ENCODE measurements at regions not wholly inside any gene's neighbourhood (a gene's known extent, or its start where the extent isn't known, plus 50 kb on each side); places are given as distances from the start of the nearest gene placed in this dataset.

DNA sequence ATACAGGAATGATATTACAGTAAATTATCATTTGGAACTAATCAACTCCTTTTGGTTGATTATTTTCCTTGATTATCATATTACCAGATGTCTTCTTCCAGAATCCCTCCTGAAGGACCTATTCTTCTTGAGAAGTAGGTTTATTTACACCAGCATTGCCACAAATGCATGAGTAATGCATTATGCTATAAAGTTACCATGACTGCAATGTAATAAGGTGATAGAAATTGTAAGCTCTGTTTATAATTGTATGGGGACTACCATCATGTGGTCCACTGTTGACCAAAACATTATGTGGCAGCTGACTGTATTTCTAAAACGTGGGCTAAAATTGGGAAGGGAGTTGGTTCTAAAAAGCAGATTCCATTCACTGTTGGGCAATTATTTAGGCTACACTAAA lies 602.2 kb downstream of the NYAP2 start (continued):
- no peak for TF ChIP-seq TFCP2L1 (CRISPR knock-in tag; IDR thresholded peaks at IDR 0.05)
- no peak for TF ChIP-seq KDM5A (IDR thresholded peaks at IDR 0.05)
- TF ChIP-seq, protein P1, sequence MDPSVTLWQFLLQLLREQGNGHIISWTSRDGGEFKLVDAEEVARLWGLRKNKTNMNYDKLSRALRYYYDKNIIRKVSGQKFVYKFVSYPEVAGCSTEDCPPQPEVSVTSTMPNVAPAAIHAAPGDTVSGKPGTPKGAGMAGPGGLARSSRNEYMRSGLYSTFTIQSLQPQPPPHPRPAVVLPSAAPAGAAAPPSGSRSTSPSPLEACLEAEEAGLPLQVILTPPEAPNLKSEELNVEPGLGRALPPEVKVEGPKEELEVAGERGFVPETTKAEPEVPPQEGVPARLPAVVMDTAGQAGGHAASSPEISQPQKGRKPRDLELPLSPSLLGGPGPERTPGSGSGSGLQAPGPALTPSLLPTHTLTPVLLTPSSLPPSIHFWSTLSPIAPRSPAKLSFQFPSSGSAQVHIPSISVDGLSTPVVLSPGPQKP (IDR thresholded peaks at IDR 0.05; ENCODE audit: low read depth, low read length), result no peak
- TF ChIP-seq NFE2L2 (conservative IDR thresholded peaks at IDR 0.05; ENCODE audit: low read length), result no peak
- no peak for TF ChIP-seq NR3C1 (IDR thresholded peaks at IDR 0.05)
- TF ChIP-seq MYC (IDR thresholded peaks at IDR 0.05; ENCODE audit: borderline replicate concordance, low read length), result no peak

- FAIRE-seq, result no peak
- 67% methylated on average over 2 of the region's 2 CpGs for WGBS (ENCODE audit: missing lambda C conversion rate)
Measured at GRCh38 chr2:225999692-226000091, 600.2 kb downstream of the NYAP2 start.

DNA sequence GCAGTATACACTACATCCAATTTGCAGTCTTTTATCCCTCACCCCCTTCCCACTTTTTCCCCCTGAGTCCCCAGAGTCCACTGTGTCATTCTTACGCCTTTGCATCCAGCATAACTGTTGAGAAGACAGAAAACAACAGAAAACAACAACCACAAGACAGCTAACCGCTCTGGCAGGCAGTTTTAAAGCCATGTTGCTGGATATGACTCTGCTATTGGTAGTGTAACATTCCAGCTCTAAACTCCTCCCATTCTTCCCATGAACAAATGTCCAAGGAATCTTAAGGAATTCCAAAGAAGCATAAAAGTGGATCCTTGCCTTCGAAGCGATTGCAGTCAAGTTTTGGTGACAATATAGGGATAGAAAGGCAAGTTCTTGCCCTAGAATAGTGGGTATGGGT lies 599.1 kb downstream of the NYAP2 start:
- CTCF ChIA-PET, result interaction anchor here (1.0 to 1.4 kb wide), 2 partner anchors 43 to 804 kb away, joined by 3 read pairs; no protein-coding TSS in a partner anchor
- Histone ChIP-seq H3K4me3 (no peak overlapping the region), H3K9me3 (no peaks in the 10 kb centered on the region), H3K27ac (no peak overlapping the region), H3K4me2 (no peak overlapping the region), H3K4me1 (peaks cover 17% of the 10 kb centered on the region; the same call in 2 of the 3 replicates)
- WGBS (ENCODE audit: missing lambda C conversion rate), result 80% methylated on average over 4 of the region's 4 CpGs
- ATAC-seq (no peak), DNase-seq (ENCODE audit: low read depth in 1 of 2, low spot score in 1 of 2) (no peak), FAIRE-seq (no peak)
- TF ChIP-seq ZSCAN20 (CRISPR knock-in tag; IDR thresholded peaks at IDR 0.05), result no peak
- no peak for TF ChIP-seq GATA3 (IDR thresholded peaks at IDR 0.05; ENCODE audit: borderline replicate concordance)
- no peak for TF ChIP-seq MAFK (IDR thresholded peaks at IDR 0.05; ENCODE audit: partially characterized antibody)
- no peak for TF ChIP-seq CBX2 (IDR thresholded peaks at IDR 0.05; ENCODE audit: borderline replicate concordance, low read depth)
- TF ChIP-seq CBX8 (IDR thresholded peaks at IDR 0.05), result no peak
- no peak for TF ChIP-seq TP53 (CRISPR knock-in tag; IDR thresholded peaks at IDR 0.05)
- TF ChIP-seq E2F6 (IDR thresholded peaks at IDR 0.05; ENCODE audit: borderline replicate concordance, low read depth), result no peak
- no peak for TF ChIP-seq USF2 (IDR thresholded peaks at IDR 0.05)
- no peak for TF ChIP-seq ZC3H11A (IDR thresholded peaks at IDR 0.05)
- TF ChIP-seq HOXB5 (CRISPR knock-in tag; IDR thresholded peaks at IDR 0.05), result no peak
- TF ChIP-seq BCL3 (IDR thresholded peaks at IDR 0.05), result no peak
- TF ChIP-seq MYC (IDR thresholded peaks at IDR 0.05; ENCODE audit: borderline replicate concordance, low read length), result no peak
- TF ChIP-seq EHF (CRISPR knock-in tag; IDR thresholded peaks at IDR 0.05), result no peak
- POLR2A ChIA-PET, result no interaction called here

More at GRCh38 chr2:225999692-226000091, 600.2 kb downstream of the NYAP2 start:
- DNase-seq (ENCODE audit: low read depth in 1 of 2, low spot score in 1 of 2), result no peak
- H3K27ac ChIP-seq, result no peak overlapping the region; a peak in 1 of 6 replicates
- no peaks in the 10 kb centered on the region for H3K9me3 ChIP-seq
- no peak overlapping the region for H3K4me3 ChIP-seq
- CTCF ChIA-PET, result interaction anchor here (1.0 to 1.4 kb wide), 2 partner anchors 42 to 803 kb away, joined by 3 read pairs; no protein-coding TSS in a partner anchor
- ATAC-seq, result no peak
- TF ChIP-seq FOSL2 (IDR thresholded peaks at IDR 0.05) (no peak), FOSL2 (CRISPR knock-in tag; IDR thresholded peaks at IDR 0.05) (no peak), E2F6 (IDR thresholded peaks at IDR 0.05; ENCODE audit: borderline replicate concordance, low read depth) (no peak), KDM1A (IDR thresholded peaks at IDR 0.05; ENCODE audit: low read depth) (no peak)
- no peak overlapping the region for H3K4me2 ChIP-seq
- POLR2A ChIA-PET, result no interaction called here
- peaks cover 17% of the 10 kb centered on the region; the same call in 2 of the 3 replicates for H3K4me1 ChIP-seq

All from A549 (cell line).